ENCODE measurements at regions not wholly inside any gene's neighbourhood (a gene's known extent, or its start where the extent isn't known, plus 50 kb on each side); places are given as distances from the start of the nearest gene placed in this dataset.

- POLR2A ChIA-PET = no interaction called here
- CTCF ChIA-PET = no interaction called here
- in situ Hi-C loops (cut with HindIII; ENCODE audit: low pct_unique_long_range_greater_than_20kb, low sequenced_read_pairs) (no loop called here), intact Hi-C loops (cut with micrococcal nuclease; ENCODE audit: unreplicated experiment) (no loop called here)
- TF ChIP-seq POLR2AphosphoS5 (IDR thresholded peaks at IDR 0.05; ENCODE audit: low read depth, low read length) = no peak
- no peaks in the 10 kb centered on the region for H3K27me3 ChIP-seq (ENCODE audit: control insufficient read depth, insufficient read depth, low read length)
- DNase-seq (ENCODE audit: low read depth, low spot score) (no peak), ATAC-seq (no peak)
- H3K4me3 ChIP-seq (ENCODE audit: low read depth in 2 of 2, low read length in 2 of 2) = no peak overlapping the region
- H3K4me1 ChIP-seq (ENCODE audit: control insufficient read depth, insufficient read depth, low read length) = no peaks in the 10 kb centered on the region
- H3K36me3 ChIP-seq (ENCODE audit: control insufficient read depth, insufficient read depth, low read length) = no peaks in the 10 kb centered on the region
- no TSS peak for BruUV-seq (replicated peaks)
- H3K9me3 ChIP-seq (ENCODE audit: control insufficient read depth, insufficient read depth, low read depth, low read length) = no peaks in the 10 kb centered on the region
- no peak overlapping the region for H3K27ac ChIP-seq (ENCODE audit: low read length)
These were observed 68.0 kb upstream of the RPH3AL start for GRCh38 chr17:420479-421175.

GRCh38 chr17:419073-419735 is 66.6 kb upstream of the RPH3AL start:
- Histone ChIP-seq H3K36me3 (ENCODE audit: control insufficient read depth, insufficient read depth, low read length) (no peaks in the 10 kb centered on the region), H3K4me3 (ENCODE audit: low read depth in 2 of 2, low read length in 2 of 2) (no peak overlapping the region), H3K27ac (ENCODE audit: low read length) (no peak overlapping the region), H3K4me1 (ENCODE audit: control insufficient read depth, insufficient read depth, low read length) (no peaks in the 10 kb centered on the region), H3K27me3 (ENCODE audit: control insufficient read depth, insufficient read depth, low read length) (no peaks in the 10 kb centered on the region), H3K9me3 (ENCODE audit: control insufficient read depth, insufficient read depth, low read depth, low read length) (no peaks in the 10 kb centered on the region)
- intact Hi-C loops (cut with micrococcal nuclease; ENCODE audit: unreplicated experiment) (no loop called here), in situ Hi-C loops (cut with HindIII; ENCODE audit: low pct_unique_long_range_greater_than_20kb, low sequenced_read_pairs) (no loop called here)
- ChIA-PET CTCF (no interaction called here), POLR2A (no interaction called here)
- DNase-seq (ENCODE audit: low read depth, low spot score) (no peak), ATAC-seq (no peak)
- TF ChIP-seq POLR2AphosphoS5 (IDR thresholded peaks at IDR 0.05; ENCODE audit: low read depth, low read length) = no peak
- TF ChIP-seq CTCF (IDR thresholded peaks at IDR 0.05) = no peak
- no peak for TF ChIP-seq REST (IDR thresholded peaks at IDR 0.05; ENCODE audit: insufficient read depth in 1 of 2, low read depth in 2 of 2, low read length in 1 of 2)
- no peak for TF ChIP-seq TCF7L2 (IDR thresholded peaks at IDR 0.05; ENCODE audit: low read depth, low read length)
- no peak for TF ChIP-seq SIN3A (IDR thresholded peaks at IDR 0.05; ENCODE audit: borderline replicate concordance, insufficient read depth, low read depth, low read length)
- no TSS peak for BruUV-seq (replicated peaks)

- Histone ChIP-seq H3K9me3 (ENCODE audit: control insufficient read depth, insufficient read depth, low read depth, low read length) (no peaks in the 10 kb centered on the region), H3K27ac (ENCODE audit: low read length) (no peak overlapping the region), H3K27me3 (ENCODE audit: control insufficient read depth, insufficient read depth, low read length) (no peaks in the 10 kb centered on the region), H3K4me1 (ENCODE audit: control insufficient read depth, insufficient read depth, low read length) (no peaks in the 10 kb centered on the region), H3K4me3 (ENCODE audit: low read depth in 2 of 2, low read length in 2 of 2) (no peak overlapping the region), H3K36me3 (ENCODE audit: control insufficient read depth, insufficient read depth, low read length) (no peaks in the 10 kb centered on the region)
- BruUV-seq (replicated peaks) = no TSS peak
- ATAC-seq (no peak), DNase-seq (ENCODE audit: low read depth, low spot score) (no peak)
- ChIA-PET CTCF (interaction anchor here (0.7 kb wide), 1 partner anchor 110 kb away, joined by 11 read pairs; no protein-coding TSS in a partner anchor), POLR2A (no interaction called here)
- intact Hi-C loops (cut with micrococcal nuclease; ENCODE audit: unreplicated experiment) (no loop called here), in situ Hi-C loops (cut with HindIII; ENCODE audit: low pct_unique_long_range_greater_than_20kb, low sequenced_read_pairs) (no loop called here)
- TF ChIP-seq POLR2AphosphoS5 (IDR thresholded peaks at IDR 0.05; ENCODE audit: low read depth, low read length) (no peak), TCF7L2 (IDR thresholded peaks at IDR 0.05; ENCODE audit: low read depth, low read length) (no peak), SIN3A (IDR thresholded peaks at IDR 0.05; ENCODE audit: borderline replicate concordance, insufficient read depth, low read depth, low read length) (no peak), REST (IDR thresholded peaks at IDR 0.05; ENCODE audit: insufficient read depth in 1 of 2, low read depth in 2 of 2, low read length in 1 of 2) (no peak), CTCF (IDR thresholded peaks at IDR 0.05) (no peak)
These were observed 65.8 kb upstream of the RPH3AL start for GRCh38 chr17:418421-418751.

All from Panc1 (cell line).